ENCODE measurements at regions not wholly inside any gene's neighbourhood (a gene's known extent, or its start where the extent isn't known, plus 50 kb on each side); places are given as distances from the start of the nearest gene placed in this dataset.

DNA sequence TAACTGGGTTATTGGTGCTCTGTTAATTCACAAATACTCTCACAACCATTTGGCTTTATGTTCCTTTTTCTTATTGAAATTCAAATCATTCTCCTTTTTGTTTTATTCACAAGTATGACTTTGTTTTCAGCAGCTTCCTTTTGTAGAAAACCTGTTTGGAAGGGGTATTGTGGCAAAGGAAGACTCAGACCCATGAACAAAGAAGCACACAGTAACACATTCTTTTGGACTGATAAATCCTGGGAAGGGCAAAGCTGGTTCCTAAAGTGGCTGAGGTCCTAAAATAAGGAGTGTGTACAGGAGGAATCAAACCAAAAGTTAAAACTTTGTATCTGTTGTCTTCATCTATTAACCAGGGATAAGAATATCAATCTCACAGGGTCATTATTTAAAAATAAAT lies 374.7 kb upstream of the FIGN start:
- H4K8ac ChIP-seq (ENCODE audit: low read depth in 2 of 2, low read length in 2 of 2) = no peak overlapping the region
- dilution Hi-C loops (cut with HindIII; ENCODE audit: low sequenced_read_pairs, unreplicated experiment) = no loop called here

More for the DNA sequence above, 374.7 kb upstream of the FIGN start:
- ChIA-PET CTCF (interaction anchor here (1.0 kb wide), 1 partner anchor 9 kb away, joined by 3 read pairs; no protein-coding TSS in a partner anchor), POLR2A (ENCODE audit: unreplicated experiment) (no interaction called here)
- intact Hi-C loops (cut with micrococcal nuclease) (no loop called here), in situ Hi-C loops (cut with MboI; ENCODE audit: low sequenced_read_pairs) (no loop called here)
- H2AK5ac ChIP-seq (ENCODE audit: low read depth, low read length) = no peak overlapping the region
- H2AFZ ChIP-seq (replicated peaks; ENCODE audit: low read length, poor library complexity) = no peak overlapping the region
- H3K27me3 ChIP-seq (ENCODE audit: control insufficient read depth, insufficient read depth, low read length) = no peaks in the 10 kb centered on the region
- H3K36me3 ChIP-seq (ENCODE audit: control insufficient read depth, insufficient read depth, low read length) = no peaks in the 10 kb centered on the region
- no peaks in the 10 kb centered on the region for H4K20me1 ChIP-seq (ENCODE audit: insufficient read depth, low read length)
- no peak overlapping the region for H3K14ac ChIP-seq (replicated peaks; ENCODE audit: low read depth, low read length)
- no peak overlapping the region for H2BK5ac ChIP-seq (ENCODE audit: low read depth, low read length, poor library complexity, severe bottlenecking)
- ATAC-seq (ENCODE audit: low read depth) (no peak), DNase-seq (no peak)
- no peaks in the 10 kb centered on the region for H3K79me1 ChIP-seq (ENCODE audit: low read depth in 1 of 2, low read length in 2 of 2)
- no peak overlapping the region for H4K5ac ChIP-seq (ENCODE audit: low read depth, low read length)
- H3K4me2 ChIP-seq (ENCODE audit: low read depth, low read length) = no peak overlapping the region
- no peak overlapping the region for H3K56ac ChIP-seq (ENCODE audit: extremely low read depth, insufficient read depth, low read length)
- H3K9me1 ChIP-seq (ENCODE audit: insufficient read depth, low read length) = no peaks in the 10 kb centered on the region
- no peak overlapping the region for H2AK9ac ChIP-seq (replicated peaks; ENCODE audit: low read depth, low read length, poor library complexity)
- BruUV-seq (replicated peaks) = no TSS peak
- H3K4me3 ChIP-seq (ENCODE audit: insufficient read depth, low read depth, low read length) = no peak overlapping the region
- no peak overlapping the region for H3K4ac ChIP-seq (ENCODE audit: low read depth, low read length)
- no peak overlapping the region for H2BK15ac ChIP-seq (ENCODE audit: low read depth, low read length)
- no peaks in the 10 kb centered on the region for H3K4me1 ChIP-seq (ENCODE audit: control insufficient read depth, insufficient read depth, low read length)
- no peaks in the 10 kb centered on the region; the same call in 1 of the 2 replicates for H3K9me3 ChIP-seq (ENCODE audit: control insufficient read depth, insufficient read depth, low read length)
- no peak overlapping the region for H3K9ac ChIP-seq (ENCODE audit: low read depth, low read length)
- TF ChIP-seq BHLHE40 (IDR thresholded peaks at IDR 0.05; ENCODE audit: low read depth, low read length) (no peak), RCOR1 (IDR thresholded peaks at IDR 0.05; ENCODE audit: insufficient replicate concordance, low read length) (no peak), RFX5 (IDR thresholded peaks at IDR 0.05; ENCODE audit: low read depth, low read length) (no peak), RAD21 (IDR thresholded peaks at IDR 0.05; ENCODE audit: low read length) (no peak), MAFK (IDR thresholded peaks at IDR 0.05; ENCODE audit: low read depth, low read length) (no peak), MXI1 (IDR thresholded peaks at IDR 0.05; ENCODE audit: borderline replicate concordance, low read depth, low read length) (no peak), MAZ (IDR thresholded peaks at IDR 0.05; ENCODE audit: borderline replicate concordance, low read depth, low read length) (no peak), CHD1 (IDR thresholded peaks at IDR 0.05; ENCODE audit: low read depth, low read length) (no peak)
- TF ChIP-seq, protein P1, sequence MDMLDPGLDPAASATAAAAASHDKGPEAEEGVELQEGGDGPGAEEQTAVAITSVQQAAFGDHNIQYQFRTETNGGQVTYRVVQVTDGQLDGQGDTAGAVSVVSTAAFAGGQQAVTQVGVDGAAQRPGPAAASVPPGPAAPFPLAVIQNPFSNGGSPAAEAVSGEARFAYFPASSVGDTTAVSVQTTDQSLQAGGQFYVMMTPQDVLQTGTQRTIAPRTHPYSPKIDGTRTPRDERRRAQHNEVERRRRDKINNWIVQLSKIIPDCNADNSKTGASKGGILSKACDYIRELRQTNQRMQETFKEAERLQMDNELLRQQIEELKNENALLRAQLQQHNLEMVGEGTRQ (IDR thresholded peaks at IDR 0.05; ENCODE audit: low read depth, low read length) = no peak
- H2BK20ac ChIP-seq (ENCODE audit: low read depth, low read length) = no peak overlapping the region
- no peak overlapping the region for H4K91ac ChIP-seq (ENCODE audit: insufficient read depth, low read depth, low read length)
- H2BK120ac ChIP-seq (ENCODE audit: low read depth, low read length) = no peak overlapping the region
- no peak overlapping the region for H3K27ac ChIP-seq (ENCODE audit: insufficient read depth, low read length)
- H3K18ac ChIP-seq (ENCODE audit: low read depth, low read length) = no peak overlapping the region
- no peak overlapping the region for H3K23ac ChIP-seq (ENCODE audit: low read depth, low read length)

Measured in IMR-90 (cell line).